Osteocyte (in vitro differentiated cells): ENCODE measurements at regions not wholly inside any gene's neighbourhood (a gene's known extent, or its start where the extent isn't known, plus 50 kb on each side); places are given as distances from the start of the nearest gene placed in this dataset.

ENCODE experiments used
- DNase-seq: peaks from one replicate; pipeline ENCODE4 v3.0.0; 2021; ENCODE audit warnings: mixed read lengths; ENCODE audit not compliant: unreplicated experiment; ENCODE audit errors: extremely low spot score
- H3K27ac Mint-ChIP-seq: one replicate; pipeline ENCODE4 v1.8.0; 2021; ENCODE audit warnings: mild to moderate bottlenecking, mixed read lengths; ENCODE audit not compliant: unreplicated experiment
- H3K27me3 Mint-ChIP-seq: one replicate; pipeline ENCODE4 v1.8.0; 2021; ENCODE audit warnings: mixed read lengths; ENCODE audit not compliant: unreplicated experiment
- H3K36me3 Mint-ChIP-seq: one replicate; pipeline ENCODE4 v1.8.0; 2021; ENCODE audit warnings: mixed read lengths; ENCODE audit not compliant: unreplicated experiment
- H3K4me1 Mint-ChIP-seq: one replicate; pipeline ENCODE4 v1.8.0; 2021; ENCODE audit warnings: mixed read lengths; ENCODE audit not compliant: unreplicated experiment
- H3K4me3 Mint-ChIP-seq: one replicate; pipeline ENCODE4 v1.8.0; 2021; ENCODE audit warnings: mild to moderate bottlenecking, moderate library complexity, mixed read lengths; ENCODE audit not compliant: unreplicated experiment
- H3K9me3 Mint-ChIP-seq: one replicate; pipeline ENCODE4 v1.8.0; 2021; ENCODE audit warnings: mixed read lengths; ENCODE audit not compliant: unreplicated experiment
- CTCF ChIP-seq: fragments of 200-600 bp; sonication (generic); IDR thresholded peaks from 2 replicates; pipeline ENCODE4 v1.5.0; 2021; ENCODE audit warnings: antibody characterized with exemption, mild to moderate bottlenecking, moderate library complexity

GRCh38 chrX:6909396-6909795, 238.1 kb upstream of the STS start:
- no peak overlapping the region for H3K4me3 Mint-ChIP-seq
- no peaks in the 10 kb centered on the region for H3K9me3 Mint-ChIP-seq
- no peak overlapping the region for H3K27ac Mint-ChIP-seq
- H3K36me3 Mint-ChIP-seq, result no peaks in the 10 kb centered on the region
- H3K27me3 Mint-ChIP-seq, result no peaks in the 10 kb centered on the region
- peak; percentile 4 for DNase-seq
- no peak for TF ChIP-seq CTCF
- no peaks in the 10 kb centered on the region for H3K4me1 Mint-ChIP-seq

- Mint-ChIP-seq H3K9me3 (no peaks in the 10 kb centered on the region), H3K4me3 (no peak overlapping the region), H3K27ac (no peak overlapping the region), H3K27me3 (no peaks in the 10 kb centered on the region), H3K4me1 (no peaks in the 10 kb centered on the region), H3K36me3 (no peaks in the 10 kb centered on the region)
- no peak for TF ChIP-seq CTCF
- no peak for DNase-seq
Observed at GRCh38 chrX:6906608-6907007, 240.9 kb upstream of the STS start.

GRCh38 chrX:6904156-6904555, 243.4 kb upstream of the STS start:
- peak; percentile 15 for DNase-seq
- Mint-ChIP-seq H3K36me3 (no peaks in the 10 kb centered on the region), H3K9me3 (no peaks in the 10 kb centered on the region), H3K4me1 (no peaks in the 10 kb centered on the region), H3K27me3 (no peaks in the 10 kb centered on the region), H3K4me3 (no peak overlapping the region), H3K27ac (no peak overlapping the region)
- TF ChIP-seq CTCF, result no peak

- H3K36me3 Mint-ChIP-seq, result no peaks in the 10 kb centered on the region
- H3K9me3 Mint-ChIP-seq, result no peaks in the 10 kb centered on the region
- H3K4me1 Mint-ChIP-seq, result no peaks in the 10 kb centered on the region
- no peak for TF ChIP-seq CTCF
- H3K4me3 Mint-ChIP-seq, result no peak overlapping the region
- no peak overlapping the region for H3K27ac Mint-ChIP-seq
- no peak for DNase-seq
- no peaks in the 10 kb centered on the region for H3K27me3 Mint-ChIP-seq
Observed at GRCh38 chrX:6898371-6898770, 249.1 kb upstream of the STS start.

- Mint-ChIP-seq H3K9me3 (peaks cover 12% of the 10 kb centered on the region), H3K36me3 (no peaks in the 10 kb centered on the region), H3K27me3 (no peaks in the 10 kb centered on the region), H3K4me3 (no peak overlapping the region), H3K27ac (no peak overlapping the region), H3K4me1 (no peaks in the 10 kb centered on the region)
- peak; percentile 46 for DNase-seq
- no peak for TF ChIP-seq CTCF
Observed at GRCh38 chrX:6891404-6891803, 256.1 kb upstream of the STS start.
